Gastrocnemius medialis (tissue), 4 donors: ENCODE measurements at regions not wholly inside any gene's neighbourhood (a gene's known extent, or its start where the extent isn't known, plus 50 kb on each side); places are given as distances from the start of the nearest gene placed in this dataset.

Source experiments
- ATAC-seq, 2 donors: fragments of 150-250 bp; one replicate each; pipeline ENCODE4 v1.9.1; 2016
- DNase-seq, 2 donors: peaks; one replicate each; pipeline ENCODE4 v3.0.0-alpha.2; 2019
- H3K27ac ChIP-seq, 4 donors: fragments of 200-600 bp; sonication (generic); 1 replicate in 1 of 4; 2 replicates in 3 of 4; pipeline ENCODE4 v1.5.1; 2016 to 2018; ENCODE audit warnings: mild to moderate bottlenecking in 2 of 4, moderate library complexity in 1 of 4
- H3K27me3 ChIP-seq, 3 donors: fragments of 200-600 bp; sonication (generic) in 2 of 3; 1 replicate in 1 of 3; 2 replicates in 2 of 3; pipeline versions ENCODE4 v1.5.1 to v1.6.0; 2016 to 2019; ENCODE audit warnings: mild to moderate bottlenecking in 1 of 3, moderate library complexity in 1 of 3
- H3K36me3 ChIP-seq, 2 donors: fragments of 200-600 bp; sonication (generic) in 1 of 2; one replicate each; pipeline ENCODE4 v1.5.1; 2017 to 2018
- H3K4me1 ChIP-seq, 2 donors: fragments of 200-600 bp; sonication (generic) in 1 of 2; one replicate each; pipeline ENCODE4 v1.5.1; 2016 to 2017; ENCODE audit warnings: mild to moderate bottlenecking in 2 of 2
- H3K4me3 ChIP-seq, 4 donors: fragments of 200-600 bp; sonication (generic) in 3 of 4; 1 replicate in 1 of 4; 2 replicates in 3 of 4; pipeline ENCODE4 v1.5.1; 2016 to 2019; ENCODE audit warnings: mild to moderate bottlenecking in 2 of 4
- H3K9me3 ChIP-seq, 3 donors: fragments of 200-600 bp; sonication (generic) in 2 of 3; 1 replicate in 1 of 3; 2 replicates in 2 of 3; pipeline ENCODE4 v1.5.1; 2016 to 2019
- CTCF ChIP-seq, 5 experiments: fragments of 450-650 bp in 3 of 5; fragments of 200-600 bp in 2 of 5; sonication (generic) in 2 of 5; IDR thresholded peaks in 4 of 5; conservative IDR thresholded peaks in 1 of 5; 1 replicate in 4 of 5; 2 replicates in 1 of 5; pipeline ENCODE4 v1.5.1; 2016 to 2019; ENCODE audit warnings: antibody characterized with exemption in 5 of 5, mild to moderate bottlenecking in 3 of 5, moderate library complexity in 3 of 5
- POLR2A ChIP-seq, 2 donors: fragments of 450-650 bp; IDR thresholded peaks; one replicate each; pipeline ENCODE4 v1.6.1; 2017; ENCODE audit warnings: antibody characterized with exemption in 2 of 2, mild to moderate bottlenecking in 2 of 2, moderate library complexity in 2 of 2
- in situ Hi-C, 4 donors: fragments of 200-750 bp; cut with MboI; loops; one replicate each; pipeline versions ENCODE4 v1.15.0 to v1.8.0; 2017; ENCODE audit warnings: low sequenced_read_pairs in 4 of 4
- intact Hi-C: fragments of 100-400 bp; cut with DNase I; formaldehyde crosslinking; loops from one replicate; pipeline ENCODE4 v1.15.1; 2023; ENCODE audit warnings: low total_unique reads

GRCh38 chr20:59428006-59428405 lies 127.6 kb downstream of the EDN3 start:
- Histone ChIP-seq H3K27me3 (peaks cover 0 to 8% (median 0%) of the 10 kb centered on the region in 3 donors), H3K4me1 (no peaks in the 10 kb centered on the region), H3K27ac (no peak overlapping the region), H3K4me3 (no peak overlapping the region), H3K9me3 (no peaks in the 10 kb centered on the region), H3K36me3 (no peaks in the 10 kb centered on the region)
- in situ Hi-C loops: loop anchor here in 1 of 4 donors (25.0 kb wide), 1 partner anchor 91 kb away; no protein-coding TSS in a partner anchor
- DNase-seq (no peak), ATAC-seq (no peak)
- intact Hi-C loops: no loop called here
- TF ChIP-seq POLR2A (IDR thresholded peaks at IDR 0.05) (no peak), CTCF (IDR thresholded peaks at IDR 0.05 in 4 of 5, conservative IDR thresholded peaks at IDR 0.05 in 1 of 5) (no peak)

GRCh38 chr20:59428441-59429205 lies 128.2 kb downstream of the EDN3 start:
- H3K9me3 ChIP-seq: no peaks in the 10 kb centered on the region
- no peak for DNase-seq
- ATAC-seq: no peak
- no peaks in the 10 kb centered on the region for H3K36me3 ChIP-seq
- H3K4me1 ChIP-seq: no peaks in the 10 kb centered on the region
- no peak overlapping the region for H3K27ac ChIP-seq
- H3K4me3 ChIP-seq: no peak overlapping the region
- in situ Hi-C loops (loop anchor here in 1 of 4 donors (25.0 kb wide), 1 partner anchor 91 kb away; no protein-coding TSS in a partner anchor), intact Hi-C loops (no loop called here)
- TF ChIP-seq CTCF (IDR thresholded peaks at IDR 0.05 in 4 of 5, conservative IDR thresholded peaks at IDR 0.05 in 1 of 5) (no peak), POLR2A (IDR thresholded peaks at IDR 0.05) (no peak)
- H3K27me3 ChIP-seq: peaks cover 0 to 8% (median 0%) of the 10 kb centered on the region in 3 donors

- ATAC-seq (no peak), DNase-seq (no peak)
- no peak for TF ChIP-seq CTCF (IDR thresholded peaks at IDR 0.05 in 4 of 5, conservative IDR thresholded peaks at IDR 0.05 in 1 of 5)
- TF ChIP-seq POLR2A (IDR thresholded peaks at IDR 0.05): no peak
- no peaks in the 10 kb centered on the region for H3K4me1 ChIP-seq
- H3K27me3 ChIP-seq: peaks cover 0 to 8% (median 0%) of the 10 kb centered on the region in 3 donors
- in situ Hi-C loops (loop anchor here in 1 of 4 donors (25.0 kb wide), 1 partner anchor 92 kb away; no protein-coding TSS in a partner anchor), intact Hi-C loops (no loop called here)
- no peaks in the 10 kb centered on the region for H3K9me3 ChIP-seq
- no peak overlapping the region for H3K27ac ChIP-seq
- H3K36me3 ChIP-seq: no peaks in the 10 kb centered on the region
- H3K4me3 ChIP-seq: peak overlapping the region in 3 of 4 donors; percentile 9 to 26 (median 16)
These were observed 129.0 kb downstream of the EDN3 start for GRCh38 chr20:59429396-59429795.

- in situ Hi-C loops (loop anchor here in 1 of 4 donors (25.0 kb wide), 1 partner anchor 94 kb away; no protein-coding TSS in a partner anchor), intact Hi-C loops (no loop called here)
- Histone ChIP-seq H3K36me3 (no peaks in the 10 kb centered on the region), H3K9me3 (no peaks in the 10 kb centered on the region), H3K27ac (no peak overlapping the region), H3K27me3 (peaks cover 0 to 8% (median 0%) of the 10 kb centered on the region in 3 donors), H3K4me1 (no peaks in the 10 kb centered on the region), H3K4me3 (no peak overlapping the region)
- TF ChIP-seq CTCF (IDR thresholded peaks at IDR 0.05 in 4 of 5, conservative IDR thresholded peaks at IDR 0.05 in 1 of 5) (no peak), POLR2A (IDR thresholded peaks at IDR 0.05) (no peak)
- DNase-seq: no peak
- ATAC-seq: no peak
These were observed 130.6 kb downstream of the EDN3 start for GRCh38 chr20:59431014-59431413.
